ENCODE measurements at regions not wholly inside any gene's neighbourhood (a gene's known extent, or its start where the extent isn't known, plus 50 kb on each side); places are given as distances from the start of the nearest gene placed in this dataset.

GRCh38 chr14:84167026-84167425 is 1362.9 kb upstream of the FLRT2 start:
- no peak for TF ChIP-seq CTCF (IDR thresholded peaks at IDR 0.05)
- no peak for TF ChIP-seq POLR2A (IDR thresholded peaks at IDR 0.05)
